ENCODE measurements at regions not wholly inside any gene's neighbourhood (a gene's known extent, or its start where the extent isn't known, plus 50 kb on each side); places are given as distances from the start of the nearest gene placed in this dataset.

GRCh38 chr15:96197721-96198120 is 132.8 kb upstream of the NR2F2 start:
- H4K20me1 ChIP-seq (replicated peaks in 1 of 2; ENCODE audit: control insufficient read depth in 1 of 2, insufficient read depth in 2 of 2, low read length in 2 of 2): no peaks in the 10 kb centered on the region
- H3K56ac ChIP-seq (replicated peaks; ENCODE audit: insufficient read length, low read depth, low read length): no peak overlapping the region
- H4K91ac ChIP-seq (replicated peaks; ENCODE audit: insufficient read length, low read length): no peak overlapping the region
- H3K18ac ChIP-seq (ENCODE audit: extremely low read depth, low read length): no peak overlapping the region
- H2BK20ac ChIP-seq (ENCODE audit: low read length): no peak overlapping the region
- no peaks in the 10 kb centered on the region for H3K36me3 ChIP-seq (ENCODE audit: control insufficient read depth in 2 of 4, insufficient read depth in 4 of 4, low read length in 3 of 4)
- DNase-seq (ENCODE audit: low read depth in 1 of 2, low spot score in 2 of 2) (no peak), FAIRE-seq (no peak)
- no peaks in the 10 kb centered on the region for H3K9me3 ChIP-seq (ENCODE audit: insufficient read depth in 2 of 2, low read depth in 1 of 2, low read length in 1 of 2)
- no peak overlapping the region for H4K5ac ChIP-seq (ENCODE audit: insufficient read length, low read depth, low read length)
- no peaks in the 10 kb centered on the region; a peak in 1 of 7 replicates for H3K4me1 ChIP-seq (replicated peaks in 1 of 4; ENCODE audit: control insufficient read depth in 3 of 4, insufficient read depth in 4 of 4, low read length in 3 of 4)
- H3K4me3 ChIP-seq (ENCODE audit: extremely low read depth in 1 of 4, insufficient read depth in 2 of 4, low read depth in 3 of 4, low read length in 4 of 4): no peak overlapping the region
- ChIA-PET CTCF (ENCODE audit: partially characterized antibody) (interaction anchor here (1.0 kb wide), 1 partner anchor 1621 kb away, joined by 3 read pairs; no protein-coding TSS in a partner anchor), POLR2A (ENCODE audit: partially characterized antibody) (no interaction called here)
- peaks cover 0 to 1% (median 0%) of the 10 kb centered on the region in 4 experiments; a peak in 1 of 7 replicates for H3K27me3 ChIP-seq (replicated peaks in 1 of 4; ENCODE audit: control insufficient read depth in 3 of 4, extremely low read depth in 1 of 4, insufficient read depth in 3 of 4, low read length in 3 of 4)
- H2BK5ac ChIP-seq (ENCODE audit: low read depth, low read length): no peak overlapping the region
- H3K79me1 ChIP-seq (ENCODE audit: low read depth, low read length): no peaks in the 10 kb centered on the region
- no peak overlapping the region for H3K27ac ChIP-seq (ENCODE audit: low read depth, low read length)
- H3K4ac ChIP-seq (replicated peaks; ENCODE audit: insufficient read length, low read depth, low read length): no peak overlapping the region
- no peak overlapping the region for H3K23ac ChIP-seq (ENCODE audit: insufficient read length)
- no peak overlapping the region for H3K14ac ChIP-seq (ENCODE audit: insufficient read length)
- H3K23me2 ChIP-seq (ENCODE audit: low read depth, low read length): no peaks in the 10 kb centered on the region
- H3K79me2 ChIP-seq (ENCODE audit: control insufficient read depth in 1 of 2, insufficient read depth in 2 of 2, low read length in 2 of 2): no peaks in the 10 kb centered on the region
- no peak overlapping the region for H2AFZ ChIP-seq (ENCODE audit: low read length)
- no peak overlapping the region for H2AK5ac ChIP-seq (ENCODE audit: low read depth, low read length)
- no peak overlapping the region for H2BK12ac ChIP-seq (ENCODE audit: low read depth, low read length)
- H4K8ac ChIP-seq (ENCODE audit: extremely low read depth, insufficient read depth, low read length): no peak overlapping the region
- H2BK120ac ChIP-seq (replicated peaks; ENCODE audit: low read depth, low read length): no peak overlapping the region
- H2BK15ac ChIP-seq (ENCODE audit: low read length): no peak overlapping the region
- no peak overlapping the region for H3K4me2 ChIP-seq (ENCODE audit: insufficient read depth in 1 of 2, low read depth in 2 of 2, low read length in 2 of 2)
- WGBS, 2 experiments (ENCODE audit: extremely low coverage in 1 of 2, insufficient coverage in 1 of 2, insufficient read length in 1 of 2, insufficient replicate concordance in 2 of 2, low coverage in 1 of 2, low lambda C conversion rate in 2 of 2, missing lambda C conversion rate in 1 of 2): 95% methylated on average over 1 of the region's 1 CpG; no CpG with 5 or more reads in 1 of the 2 experiments
- H3K9ac ChIP-seq (replicated peaks in 1 of 4; ENCODE audit: extremely low read depth in 1 of 4, low read depth in 3 of 4, low read length in 3 of 4): no peak overlapping the region
- TF ChIP-seq GTF2F1 (IDR thresholded peaks at IDR 0.05; ENCODE audit: borderline replicate concordance, low read depth, low read length) (no peak), CHD1 (IDR thresholded peaks at IDR 0.05; ENCODE audit: low read depth, low read length) (no peak)

All from H1 (cell line).